Cerebellar nuclear complex (tissue), 1 donor: ENCODE measurements at regions not wholly inside any gene's neighbourhood (a gene's known extent, or its start where the extent isn't known, plus 50 kb on each side); places are given as distances from the start of the nearest gene placed in this dataset.
A peak's percentile ranks its signal among the peaks of the same experiment; 100 is the strongest.

Source experiments
- DNase-seq, 2 experiments: peaks; one replicate each; lab custom pipeline; 2025; lab: John Stamatoyannopoulos, UW

DNA sequence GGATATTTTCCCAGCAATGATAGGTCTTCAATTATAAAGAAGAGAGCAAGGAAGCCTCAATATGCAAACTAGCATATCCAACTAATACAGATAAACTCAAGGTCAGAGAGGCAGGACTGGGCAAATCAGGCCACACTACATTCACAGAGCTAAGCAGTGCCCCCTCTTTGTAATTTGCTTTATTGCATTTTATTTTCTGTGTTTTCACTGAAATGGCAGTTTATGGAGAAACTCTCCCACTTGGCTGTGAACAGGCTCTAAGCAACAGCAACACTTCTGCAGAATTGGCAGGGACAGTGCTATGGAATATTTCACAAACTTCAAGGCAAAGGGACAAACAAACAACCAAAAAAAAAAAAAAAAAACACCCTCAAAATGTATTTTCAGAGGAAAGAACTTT lies 93.4 kb upstream of the SOD1 start:
- DNase-seq, result no peak

- no peak for DNase-seq
Observed at GRCh38 chr21:31564439-31564838, 95.1 kb upstream of the SOD1 start.

DNA sequence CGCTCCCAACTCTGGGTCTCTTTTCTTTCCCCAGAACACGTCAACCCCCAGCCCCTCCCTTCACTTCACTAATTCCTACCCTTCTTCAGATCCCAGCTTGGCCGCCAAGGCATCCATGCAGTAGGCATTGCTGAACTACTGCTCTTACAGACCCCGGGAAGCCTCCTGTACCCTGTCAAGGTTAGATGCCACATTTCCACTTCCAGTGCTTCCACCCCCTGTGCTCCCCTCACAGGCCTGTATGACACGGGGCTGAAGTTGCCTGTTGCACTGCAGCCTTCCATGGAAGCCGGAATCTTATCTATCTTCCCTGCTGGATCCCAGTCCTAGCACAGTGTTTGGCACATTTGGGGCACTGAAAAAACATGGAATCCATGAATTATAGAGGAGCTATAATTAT lies 99.0 kb upstream of the SOD1 start:
- no peak for DNase-seq

- DNase-seq, result peak; percentile 22 to 85
Observed at GRCh38 chr21:31559368-31560119, 99.9 kb upstream of the SOD1 start.

DNA sequence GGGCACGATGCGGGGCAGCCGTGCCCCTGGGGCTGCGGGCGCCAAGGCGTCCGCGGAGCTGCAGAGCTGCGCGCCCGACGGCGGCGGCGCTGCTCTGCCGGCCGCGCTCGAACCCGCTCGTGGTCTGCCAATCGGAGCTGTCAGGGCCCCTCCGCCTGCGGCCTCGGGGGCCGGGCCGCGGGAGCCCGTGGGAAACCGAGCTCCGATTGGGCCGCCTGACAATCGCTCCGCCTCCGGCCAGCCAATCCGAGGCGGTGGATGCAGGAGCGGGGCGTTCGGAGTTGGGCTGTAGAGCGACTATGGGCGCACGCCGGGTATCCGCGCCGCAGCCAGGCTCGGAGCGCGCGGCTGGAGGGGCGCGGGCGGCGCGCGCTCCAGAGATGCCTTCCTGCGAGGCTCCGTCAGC lies 100.5 kb upstream of the SOD1 start:
- DNase-seq, result peak; percentile 40 to 90

GRCh38 chr21:31558189-31558961 lies 101.1 kb upstream of the SOD1 start:
- DNase-seq, result no peak

DNA sequence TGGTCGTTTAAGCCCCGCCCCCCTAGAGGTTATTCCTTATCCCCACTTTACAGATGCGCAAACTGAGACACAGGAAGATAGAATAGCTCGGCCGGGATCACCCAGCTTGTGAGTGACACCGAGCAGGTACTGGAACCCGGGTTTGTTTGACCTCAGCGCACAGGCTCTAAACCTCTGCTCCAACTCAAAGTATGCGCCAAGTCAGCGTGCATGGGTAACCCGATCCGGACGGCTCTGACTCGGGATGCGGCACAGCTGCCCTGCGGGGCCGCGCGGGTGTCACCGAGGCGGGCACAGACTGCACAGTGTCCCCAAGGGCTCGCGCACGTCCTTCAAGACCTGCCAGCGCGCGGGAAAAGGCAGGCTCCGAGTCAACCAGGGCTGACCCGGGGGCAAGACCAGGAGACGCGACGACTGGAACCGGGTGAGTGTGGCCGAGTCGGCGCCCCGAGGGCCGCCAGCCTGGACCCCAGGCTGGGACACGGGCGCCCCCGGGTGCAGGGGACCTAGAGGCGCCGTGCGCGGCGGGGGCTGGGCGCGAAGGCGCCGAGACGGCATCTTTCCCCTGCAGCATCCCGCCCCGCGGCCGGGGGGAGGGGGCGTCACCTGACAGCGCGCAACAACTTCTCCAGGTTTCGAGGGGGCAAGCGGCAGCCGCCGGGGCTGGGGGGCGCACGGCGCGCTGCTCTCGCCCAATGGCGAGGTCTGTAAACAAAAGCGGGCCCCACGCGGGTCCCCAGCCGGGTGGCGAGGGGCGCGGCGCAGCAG lies 101.9 kb upstream of the SOD1 start:
- no peak for DNase-seq

DNA sequence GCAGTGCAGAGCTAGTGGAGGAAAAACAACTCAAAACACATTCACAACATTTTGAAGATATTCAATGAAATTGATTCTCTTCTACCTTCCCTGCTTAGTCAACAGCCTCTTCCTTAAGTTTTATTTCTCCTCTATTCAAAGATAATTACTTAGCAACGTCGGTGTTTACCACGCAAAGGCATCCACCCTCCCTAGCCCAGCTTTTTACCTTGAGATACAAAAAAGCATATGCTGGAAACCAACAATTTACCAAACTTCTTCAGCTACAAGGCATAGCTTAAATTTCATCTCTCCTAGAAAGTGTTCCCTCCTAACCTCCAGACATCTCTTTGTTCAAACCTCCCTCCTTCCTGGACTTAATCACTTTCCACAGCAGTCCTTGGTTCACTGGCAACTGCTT lies 102.8 kb upstream of the SOD1 start:
- DNase-seq, result no peak

- no peak for DNase-seq
Observed at GRCh38 chr21:31555741-31556191, 103.7 kb upstream of the SOD1 start.

DNA sequence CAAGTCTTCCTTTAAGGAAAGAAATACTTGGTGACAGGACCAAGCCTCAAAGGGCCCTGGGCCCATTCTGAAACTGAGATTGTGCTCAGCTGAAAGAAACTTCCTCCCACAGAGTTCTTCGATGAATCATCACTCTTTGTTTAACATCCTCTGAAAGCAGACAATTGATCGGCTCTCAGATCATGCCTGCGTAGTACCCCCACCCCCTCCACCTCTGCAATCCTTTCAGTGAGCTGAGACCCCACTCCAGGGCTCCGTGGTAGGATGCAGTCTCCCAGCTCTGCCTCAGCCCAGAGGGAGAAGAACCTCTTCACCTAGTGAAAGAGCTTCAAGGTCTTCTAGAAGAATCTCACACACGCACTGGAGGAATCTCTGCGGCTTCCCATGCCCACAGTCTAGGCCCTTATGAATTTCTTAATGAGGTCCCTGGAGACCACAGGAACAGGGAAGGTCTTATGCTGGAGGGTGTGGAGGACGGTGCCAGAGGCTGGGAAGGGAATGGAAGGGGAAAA lies 104.9 kb upstream of the SOD1 start:
- DNase-seq, result no peak

DNA sequence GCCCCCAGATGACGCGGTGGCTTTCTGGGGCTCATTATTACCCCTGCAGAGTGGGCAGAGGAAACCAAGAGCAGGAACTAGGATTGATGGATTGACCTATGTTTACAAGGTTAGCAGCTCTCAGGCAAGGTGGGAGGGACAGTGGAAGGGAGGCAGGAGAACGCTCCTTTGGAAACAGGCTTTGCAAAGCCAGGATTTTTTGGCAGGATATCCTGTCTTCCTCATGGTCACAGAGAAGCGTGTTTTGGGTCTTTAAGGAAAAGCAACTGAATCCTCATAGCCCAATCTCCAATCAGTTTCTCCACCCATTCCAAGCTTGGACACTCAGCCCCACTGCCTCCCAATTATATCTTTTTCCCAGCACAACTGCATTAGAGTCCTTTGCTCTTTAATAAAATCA lies 105.6 kb upstream of the SOD1 start:
- DNase-seq, result no peak

DNA sequence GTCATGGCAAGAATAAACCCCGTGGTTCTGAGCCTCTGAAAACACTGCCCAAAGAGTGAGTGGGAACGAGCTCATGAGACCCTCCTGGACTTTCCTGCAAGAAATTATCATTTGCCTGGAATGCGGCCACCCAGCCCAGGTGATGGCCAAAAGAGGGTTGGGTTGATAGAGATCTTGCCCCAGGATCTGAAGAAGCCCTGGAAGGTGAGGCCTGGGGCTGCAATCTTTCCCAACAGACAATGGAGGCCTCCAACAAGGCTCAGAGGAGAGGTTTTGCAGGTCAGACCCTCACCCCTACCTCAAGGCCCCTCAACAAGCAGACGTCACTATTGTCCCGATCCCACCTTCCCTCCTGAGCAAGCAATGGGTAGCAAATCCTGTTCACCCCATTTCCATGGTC lies 106.0 kb upstream of the SOD1 start:
- no peak for DNase-seq

- no peak for DNase-seq
Observed at GRCh38 chr21:31552826-31553225, 106.7 kb upstream of the SOD1 start.

DNA sequence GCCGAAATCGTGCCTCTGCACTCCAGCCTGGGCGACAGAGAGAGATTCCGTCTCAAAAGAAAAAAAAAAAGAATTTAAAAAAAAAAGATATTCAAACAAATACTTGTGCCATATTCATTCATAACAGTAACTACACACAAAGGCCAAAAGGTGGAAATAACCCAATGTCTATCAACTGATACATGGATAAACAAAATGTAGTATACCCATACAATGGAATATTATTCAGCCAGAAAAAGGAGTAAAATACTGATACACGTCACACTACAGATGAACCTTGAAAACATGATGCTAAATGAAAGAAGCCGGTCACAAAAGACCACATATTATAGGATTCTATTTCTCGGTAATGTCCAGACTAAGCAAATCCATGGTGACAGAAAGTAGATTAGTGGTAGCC lies 109.4 kb upstream of the SOD1 start:
- DNase-seq, result no peak

- no peak for DNase-seq
Observed at GRCh38 chr21:31548688-31549087, 110.8 kb upstream of the SOD1 start.

GRCh38 chr21:31546443-31547170 lies 112.9 kb upstream of the SOD1 start:
- no peak for DNase-seq

- DNase-seq, result no peak
Observed at GRCh38 chr21:31545036-31545435, 114.5 kb upstream of the SOD1 start.

DNA sequence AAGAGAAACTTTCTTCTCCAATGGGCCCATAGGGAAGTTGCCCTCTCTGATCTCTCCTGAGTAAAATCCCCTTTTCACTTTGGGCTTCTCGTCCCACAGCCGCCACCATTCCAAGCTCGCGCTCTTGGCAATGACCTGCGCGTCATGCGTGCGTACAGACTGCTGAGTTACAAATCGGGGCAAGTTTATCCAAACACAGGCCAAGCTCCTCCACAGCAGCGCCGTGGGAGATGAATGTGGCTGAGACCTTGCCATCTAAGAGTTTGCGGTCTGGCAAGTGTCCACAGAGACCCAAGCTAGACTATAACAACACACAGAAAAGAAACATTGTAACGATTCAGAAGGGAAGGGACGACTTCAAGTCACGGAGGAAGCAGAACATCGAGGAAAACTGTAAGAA lies 116.3 kb upstream of the SOD1 start:
- peak in 1 of 2 experiments; percentile 13 for DNase-seq

- DNase-seq, result no peak
Observed at GRCh38 chr21:31538816-31539215, 120.7 kb upstream of the SOD1 start.

DNA sequence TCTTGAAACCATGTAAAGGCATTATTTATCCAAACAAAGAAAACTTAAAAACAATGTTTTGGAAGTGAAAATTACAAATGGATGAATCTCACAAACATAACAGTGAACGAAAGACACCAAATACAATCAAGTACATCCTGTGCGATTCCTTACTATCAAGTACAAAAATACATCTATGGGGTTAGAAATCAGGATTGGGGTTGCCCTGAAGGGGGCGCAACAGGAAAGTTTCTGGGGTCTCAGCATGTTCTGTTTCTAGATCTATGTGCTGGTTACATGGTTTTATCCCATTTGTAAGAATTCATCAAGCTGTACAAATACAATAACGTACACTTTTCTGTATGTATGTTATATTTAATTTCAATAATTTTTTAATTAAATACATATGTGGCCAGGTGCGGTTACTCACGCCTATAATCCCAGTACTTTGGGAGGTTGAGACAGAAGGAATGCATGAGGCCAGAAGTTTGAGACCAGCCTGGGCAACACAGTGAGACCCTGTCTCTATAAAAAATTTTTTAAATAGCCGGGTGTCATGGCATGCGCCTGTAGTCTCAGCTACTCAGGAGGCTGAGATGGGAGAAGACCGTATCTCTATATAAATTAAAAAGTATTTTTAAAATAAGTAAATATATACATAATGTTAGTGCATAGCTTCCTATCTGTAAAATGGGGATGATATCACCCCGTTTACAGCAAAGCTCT lies 121.5 kb upstream of the SOD1 start:
- DNase-seq, result no peak

- no peak for DNase-seq
Observed at GRCh38 chr21:31536138-31536537, 123.4 kb upstream of the SOD1 start.
